ENCODE measurements at regions not wholly inside any gene's neighbourhood (a gene's known extent, or its start where the extent isn't known, plus 50 kb on each side); places are given as distances from the start of the nearest gene placed in this dataset.

DNA sequence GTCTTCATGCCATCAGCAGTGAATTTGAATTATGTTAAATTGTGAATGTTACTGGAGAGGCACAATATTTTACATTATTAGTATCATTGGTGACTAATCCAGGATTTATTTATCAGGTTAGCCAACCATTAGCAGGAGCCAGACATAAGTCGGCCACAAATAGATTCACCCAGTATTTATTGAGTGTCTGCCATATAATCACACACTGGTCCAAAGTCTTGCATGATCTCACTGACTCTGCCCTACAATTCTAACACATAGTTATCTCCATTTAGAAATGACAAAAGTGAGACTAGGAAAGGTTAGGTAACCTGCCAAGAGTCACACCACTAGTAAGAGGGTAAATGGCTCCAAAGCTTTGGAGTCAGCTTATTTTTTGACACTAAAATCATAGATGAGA lies 179.6 kb downstream of the BLID start:
- Mint-ChIP-seq H3K36me3 (ENCODE audit: low read depth) (no peaks in the 10 kb centered on the region), H3K9me3 (ENCODE audit: low read depth) (no peaks in the 10 kb centered on the region), H3K27ac (no peak overlapping the region), H3K4me1 (no peaks in the 10 kb centered on the region), H3K27me3 (peaks cover 17% of the 10 kb centered on the region), H3K4me3 (no peak overlapping the region)
- intact Hi-C loops (cut with DNase I, micrococcal nuclease), result no loop called here
- ChIA-PET POLR2A (interaction anchor here (0.6 kb wide), 1 partner anchor 307 kb away, joined by 3 read pairs; no protein-coding TSS in a partner anchor), CTCF (no interaction called here)
- DNase-seq (no peak), ATAC-seq (no peak)

DNA sequence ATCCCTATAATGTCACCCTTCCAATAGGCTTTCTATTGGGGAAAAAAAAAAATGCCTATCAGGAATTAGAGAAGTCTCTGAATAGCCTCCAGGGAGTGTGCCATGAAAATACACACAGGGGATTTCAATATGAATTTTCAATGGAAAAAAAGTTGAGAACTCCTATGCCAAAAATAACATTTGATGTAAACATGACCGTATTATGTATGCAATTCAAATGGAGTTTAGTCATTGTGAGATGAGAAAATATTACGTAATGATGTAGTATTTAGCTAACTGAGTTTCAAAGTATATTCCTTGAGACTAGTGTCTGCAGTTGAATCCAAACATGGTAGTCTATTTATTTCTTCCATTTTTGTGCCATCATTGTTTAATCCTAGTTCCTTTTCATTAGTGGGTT lies 182.3 kb downstream of the BLID start:
- H3K27ac Mint-ChIP-seq, result no peak overlapping the region
- POLR2A ChIA-PET, result no interaction called here
- no peaks in the 10 kb centered on the region for H3K36me3 Mint-ChIP-seq (ENCODE audit: low read depth)
- no peaks in the 10 kb centered on the region for H3K4me1 Mint-ChIP-seq
- intact Hi-C loops (cut with DNase I, micrococcal nuclease), result no loop called here
- no peaks in the 10 kb centered on the region for H3K9me3 Mint-ChIP-seq (ENCODE audit: low read depth)
- CTCF ChIA-PET, result no interaction called here
- ATAC-seq, result no peak
- H3K27me3 Mint-ChIP-seq, result peaks cover 21% of the 10 kb centered on the region
- H3K4me3 Mint-ChIP-seq, result no peak overlapping the region
- DNase-seq, result no peak

DNA sequence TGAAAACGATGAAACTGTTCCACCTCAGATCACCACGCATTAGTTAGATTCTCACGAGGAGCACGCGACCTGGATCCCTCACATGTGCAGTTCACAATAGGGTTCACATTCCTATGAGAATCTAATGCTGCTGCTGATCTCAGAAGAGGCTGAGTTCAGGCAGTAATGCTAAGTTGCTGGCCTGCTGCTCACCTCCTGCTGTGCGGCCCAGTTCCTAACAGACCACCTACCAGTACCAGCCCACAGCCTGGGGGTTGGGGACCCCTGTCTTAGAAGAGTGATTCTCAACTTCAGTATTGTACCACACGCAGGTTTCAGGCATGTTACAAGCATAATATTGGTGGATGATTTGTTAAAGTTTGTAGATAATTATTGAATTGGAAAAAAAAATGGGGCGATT lies 182.7 kb downstream of the BLID start:
- H3K27me3 Mint-ChIP-seq, result peaks cover 21% of the 10 kb centered on the region
- no peaks in the 10 kb centered on the region for H3K4me1 Mint-ChIP-seq
- no peaks in the 10 kb centered on the region for H3K36me3 Mint-ChIP-seq (ENCODE audit: low read depth)
- ChIA-PET POLR2A (no interaction called here), CTCF (no interaction called here)
- DNase-seq (no peak), ATAC-seq (no peak)
- H3K4me3 Mint-ChIP-seq, result no peak overlapping the region
- intact Hi-C loops (cut with DNase I, micrococcal nuclease), result no loop called here
- H3K9me3 Mint-ChIP-seq (ENCODE audit: low read depth), result no peaks in the 10 kb centered on the region
- no peak overlapping the region for H3K27ac Mint-ChIP-seq

DNA sequence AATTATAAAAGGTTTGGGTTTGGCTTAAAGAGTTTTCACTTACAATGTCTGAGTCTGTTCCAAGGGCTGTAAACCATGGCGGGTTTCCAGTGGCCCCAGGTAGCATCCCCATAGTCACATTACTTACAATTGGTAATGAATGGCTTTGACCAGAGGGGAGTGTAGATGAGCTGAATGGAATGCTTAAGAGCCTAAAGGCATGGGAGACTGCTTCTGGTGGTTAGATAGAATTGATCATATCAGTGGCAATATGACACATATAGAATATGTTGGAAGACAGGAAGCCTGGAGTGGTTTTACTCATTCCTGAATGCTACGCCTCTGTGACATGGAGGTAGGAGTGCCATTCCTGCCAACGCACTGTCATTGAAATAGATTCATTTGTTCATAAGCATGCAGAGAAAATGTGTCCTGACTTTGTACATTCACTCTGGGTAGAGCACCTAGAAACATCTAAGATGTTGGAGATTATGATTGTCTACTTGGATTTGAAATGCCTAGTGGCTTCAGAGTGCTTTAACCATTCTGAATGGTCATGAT lies 183.3 kb downstream of the BLID start:
- peaks cover 19% of the 10 kb centered on the region for H3K27me3 Mint-ChIP-seq
- H3K4me1 Mint-ChIP-seq, result no peaks in the 10 kb centered on the region
- H3K27ac Mint-ChIP-seq, result no peak overlapping the region
- POLR2A ChIA-PET, result no interaction called here
- H3K4me3 Mint-ChIP-seq, result no peak overlapping the region
- CTCF ChIA-PET, result no interaction called here
- intact Hi-C loops (cut with DNase I, micrococcal nuclease), result no loop called here
- no peaks in the 10 kb centered on the region for H3K9me3 Mint-ChIP-seq (ENCODE audit: low read depth)
- ATAC-seq (no peak), DNase-seq (no peak)
- H3K36me3 Mint-ChIP-seq (ENCODE audit: low read depth), result no peaks in the 10 kb centered on the region

DNA sequence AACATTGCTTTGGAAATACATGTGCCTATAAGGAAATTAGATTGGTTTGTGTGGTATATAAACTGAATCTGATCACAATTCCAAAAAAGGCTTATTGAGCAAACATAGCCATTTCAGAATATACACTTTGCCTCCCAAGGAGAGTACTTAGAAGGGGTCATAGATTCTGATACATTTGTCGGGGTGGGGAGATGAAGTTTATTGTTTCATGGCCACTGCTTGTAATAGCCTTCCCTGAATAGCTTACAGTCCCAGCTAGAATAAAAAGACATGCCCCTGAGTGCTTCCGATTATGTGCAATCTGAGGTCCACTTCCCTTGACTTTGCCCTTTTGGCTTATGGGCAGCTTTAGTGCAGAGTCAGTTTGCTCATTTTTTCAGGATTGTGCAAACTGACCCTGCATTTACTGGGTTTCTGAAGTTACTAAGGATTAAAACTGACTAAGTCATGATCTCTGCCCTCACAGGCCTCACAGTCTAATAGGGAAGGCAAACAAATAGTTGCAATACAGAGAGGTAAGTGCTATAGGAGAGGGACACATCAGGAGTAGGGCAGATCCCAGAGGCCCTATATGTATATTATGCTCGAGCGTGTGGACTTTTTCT lies 184.2 kb downstream of the BLID start:
- ATAC-seq, result no peak
- no peak for DNase-seq
- H3K9me3 Mint-ChIP-seq (ENCODE audit: low read depth), result no peaks in the 10 kb centered on the region
- H3K4me1 Mint-ChIP-seq, result no peaks in the 10 kb centered on the region
- intact Hi-C loops (cut with DNase I, micrococcal nuclease), result no loop called here
- POLR2A ChIA-PET, result interaction anchor here (0.6 kb wide), 1 partner anchor 211 kb away, joined by 4 read pairs; no protein-coding TSS in a partner anchor
- H3K36me3 Mint-ChIP-seq (ENCODE audit: low read depth), result no peaks in the 10 kb centered on the region
- H3K4me3 Mint-ChIP-seq, result no peak overlapping the region
- CTCF ChIA-PET, result interaction anchor here (0.7 kb wide), 1 partner anchor 121 kb away, joined by 4 read pairs; no protein-coding TSS in a partner anchor
- H3K27ac Mint-ChIP-seq, result no peak overlapping the region
- H3K27me3 Mint-ChIP-seq, result peaks cover 22% of the 10 kb centered on the region

DNA sequence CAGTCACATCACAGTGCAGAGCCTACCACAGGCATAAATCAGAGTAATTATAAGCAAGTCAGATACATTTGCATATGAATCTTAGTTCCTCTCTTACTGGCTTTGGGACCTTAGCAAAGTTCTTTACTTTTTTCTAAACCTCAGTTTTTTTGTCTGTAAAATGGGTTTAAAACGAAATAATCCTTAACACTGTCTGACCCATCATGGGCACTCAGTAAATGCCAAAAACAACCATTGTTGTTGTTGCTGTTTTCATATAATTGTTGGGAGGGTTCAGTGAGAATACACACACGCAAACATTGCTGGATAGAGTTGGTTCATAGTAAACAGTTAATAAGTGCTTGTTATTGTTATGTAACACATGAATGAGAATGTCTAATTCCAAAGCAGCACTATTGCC lies 184.9 kb downstream of the BLID start:
- no peak for DNase-seq
- Mint-ChIP-seq H3K27me3 (peaks cover 25% of the 10 kb centered on the region), H3K27ac (no peak overlapping the region), H3K36me3 (ENCODE audit: low read depth) (no peaks in the 10 kb centered on the region), H3K4me1 (no peaks in the 10 kb centered on the region), H3K4me3 (no peak overlapping the region), H3K9me3 (ENCODE audit: low read depth) (no peaks in the 10 kb centered on the region)
- ChIA-PET POLR2A (interaction anchor here (0.6 kb wide), 1 partner anchor 212 kb away, joined by 4 read pairs; no protein-coding TSS in a partner anchor), CTCF (interaction anchor here (0.7 kb wide), 1 partner anchor 121 kb away, joined by 4 read pairs; no protein-coding TSS in a partner anchor)
- ATAC-seq, result no peak
- intact Hi-C loops (cut with DNase I, micrococcal nuclease), result no loop called here

DNA sequence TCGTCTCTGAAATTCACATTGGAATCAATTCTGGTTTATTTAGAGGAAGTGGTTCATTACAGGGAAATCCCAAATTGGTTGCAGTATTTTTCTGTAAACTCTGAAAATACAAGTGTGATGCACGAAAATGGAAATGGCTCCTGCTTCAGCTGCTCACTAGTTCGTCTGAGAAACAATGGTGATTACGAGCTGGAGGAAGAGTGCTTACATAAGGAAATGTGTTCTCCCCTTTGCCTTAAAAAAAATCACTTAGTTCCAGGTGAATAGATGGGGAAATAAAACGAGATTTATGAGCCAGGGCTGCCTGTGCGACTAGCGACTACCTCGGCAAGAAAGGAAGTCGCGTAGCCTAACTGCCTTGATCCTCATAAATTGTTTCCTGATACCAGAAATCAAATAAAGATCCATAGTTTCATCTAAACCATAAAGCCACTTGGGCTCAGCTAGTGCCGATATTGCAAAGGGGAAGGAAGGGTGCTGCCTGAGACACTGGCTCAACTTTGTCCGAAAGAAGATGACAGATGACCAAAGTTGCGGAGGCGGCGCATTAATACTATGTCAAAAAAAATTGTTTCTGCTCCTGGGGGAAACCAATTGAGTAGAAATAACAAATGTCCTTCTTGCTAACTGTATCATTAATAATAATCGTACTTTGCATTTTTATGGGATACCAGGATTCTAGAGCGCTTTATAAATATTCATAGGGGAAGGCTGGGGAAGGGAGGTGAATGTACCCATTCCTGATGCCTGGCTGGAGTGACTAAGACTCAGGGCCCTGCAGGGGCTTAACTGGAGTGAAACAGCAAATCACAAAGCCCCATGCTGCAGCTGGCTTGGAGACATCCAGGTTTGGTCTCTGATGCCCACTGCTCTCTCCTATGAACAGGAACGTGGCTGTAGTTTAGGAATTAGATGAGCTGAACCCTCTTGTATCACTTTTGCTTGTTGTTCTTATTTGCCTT lies 185.7 kb downstream of the BLID start:
- no peak for ATAC-seq
- Mint-ChIP-seq H3K27me3 (peaks cover 25% of the 10 kb centered on the region), H3K4me1 (no peaks in the 10 kb centered on the region), H3K36me3 (ENCODE audit: low read depth) (no peaks in the 10 kb centered on the region), H3K9me3 (ENCODE audit: low read depth) (no peaks in the 10 kb centered on the region), H3K4me3 (no peak overlapping the region), H3K27ac (no peak overlapping the region)
- intact Hi-C loops (cut with DNase I, micrococcal nuclease), result no loop called here
- ChIA-PET POLR2A (no interaction called here), CTCF (interaction anchor here (0.6 kb wide), 1 partner anchor 173 kb away, joined by 3 read pairs; no protein-coding TSS in a partner anchor)
- DNase-seq, result no peak

DNA sequence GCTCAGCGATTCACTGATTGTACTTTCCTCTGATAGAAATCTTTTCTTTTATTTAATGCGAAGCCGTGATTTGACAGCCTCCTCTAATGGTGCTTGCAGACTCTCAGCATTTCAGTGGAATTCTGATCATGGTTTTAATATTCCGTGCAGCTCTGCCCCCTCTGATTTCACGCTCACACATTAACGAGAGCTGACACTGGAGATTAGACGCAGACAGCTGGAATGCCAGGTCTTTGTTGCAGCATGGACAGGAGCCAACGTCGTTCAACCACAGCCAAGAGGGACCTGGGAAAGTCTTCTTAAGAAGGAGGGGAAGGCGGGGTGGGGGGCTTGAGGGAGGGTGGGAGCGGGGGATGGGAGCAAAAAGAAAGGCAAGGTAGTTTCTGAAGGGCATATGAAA lies 186.4 kb downstream of the BLID start:
- H3K27ac Mint-ChIP-seq, result no peak overlapping the region
- POLR2A ChIA-PET, result no interaction called here
- no peaks in the 10 kb centered on the region for H3K4me1 Mint-ChIP-seq
- H3K9me3 Mint-ChIP-seq (ENCODE audit: low read depth), result no peaks in the 10 kb centered on the region
- no peak for DNase-seq
- H3K36me3 Mint-ChIP-seq (ENCODE audit: low read depth), result no peaks in the 10 kb centered on the region
- CTCF ChIA-PET, result no interaction called here
- intact Hi-C loops (cut with DNase I, micrococcal nuclease), result no loop called here
- ATAC-seq, result no peak
- H3K4me3 Mint-ChIP-seq, result no peak overlapping the region
- H3K27me3 Mint-ChIP-seq, result peaks cover 27% of the 10 kb centered on the region

DNA sequence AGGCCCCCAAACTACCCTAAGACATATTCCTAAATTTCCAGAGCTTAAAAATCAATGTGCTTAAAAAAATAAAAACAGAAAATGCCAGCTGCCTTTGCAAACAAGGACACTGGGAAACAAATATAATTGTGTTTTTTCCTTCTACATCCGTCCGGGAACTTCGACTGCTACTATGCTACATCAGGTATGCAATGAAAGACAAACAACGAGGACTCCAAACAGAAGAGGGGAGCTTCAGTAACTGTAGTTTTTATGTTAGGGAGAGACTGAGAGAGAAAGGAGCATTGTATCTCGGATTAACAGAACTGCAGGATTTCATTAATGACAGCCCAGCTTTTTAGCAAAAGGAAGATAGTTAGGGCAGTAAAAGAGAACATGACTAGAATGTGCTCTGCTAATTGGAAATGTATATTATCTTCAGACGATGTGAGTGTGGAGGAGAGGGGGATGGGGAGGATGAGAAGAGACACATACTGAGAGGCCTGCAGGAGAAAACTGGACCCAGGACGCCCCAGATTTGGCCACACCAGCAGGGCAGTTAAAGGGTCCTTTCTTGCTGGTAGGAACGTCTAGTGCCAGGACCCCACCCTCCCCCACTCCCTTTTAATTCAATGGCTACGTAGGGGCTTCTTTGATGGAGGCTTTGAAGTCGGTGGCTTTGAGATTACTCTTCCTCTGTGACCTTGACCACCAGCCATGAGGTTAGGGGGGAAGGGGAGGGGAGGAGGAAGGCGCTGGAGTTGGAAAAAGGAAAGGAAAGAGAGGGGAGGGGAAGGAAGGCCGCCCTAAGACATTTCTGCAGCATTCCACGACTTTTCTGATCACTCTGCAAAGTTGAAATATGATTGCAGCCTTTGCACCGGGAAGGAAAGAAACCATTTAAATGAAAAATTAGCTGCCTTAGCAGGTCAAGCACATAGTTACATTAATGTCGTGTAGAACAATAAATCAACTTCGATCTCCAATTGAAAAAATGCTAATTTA lies 187.1 kb downstream of the BLID start:
- ChIA-PET POLR2A (no interaction called here), CTCF (interaction anchor here (0.9 to 1.0 kb wide), 2 partner anchors 12 to 44 kb away, joined by 3 to 4 read pairs; no protein-coding TSS in a partner anchor)
- Mint-ChIP-seq H3K36me3 (ENCODE audit: low read depth) (no peaks in the 10 kb centered on the region), H3K27me3 (peaks cover 27% of the 10 kb centered on the region), H3K27ac (no peak overlapping the region), H3K4me1 (no peaks in the 10 kb centered on the region), H3K9me3 (ENCODE audit: low read depth) (no peaks in the 10 kb centered on the region), H3K4me3 (no peak overlapping the region)
- intact Hi-C loops (cut with DNase I, micrococcal nuclease), result no loop called here
- no peak for ATAC-seq
- no peak for DNase-seq

DNA sequence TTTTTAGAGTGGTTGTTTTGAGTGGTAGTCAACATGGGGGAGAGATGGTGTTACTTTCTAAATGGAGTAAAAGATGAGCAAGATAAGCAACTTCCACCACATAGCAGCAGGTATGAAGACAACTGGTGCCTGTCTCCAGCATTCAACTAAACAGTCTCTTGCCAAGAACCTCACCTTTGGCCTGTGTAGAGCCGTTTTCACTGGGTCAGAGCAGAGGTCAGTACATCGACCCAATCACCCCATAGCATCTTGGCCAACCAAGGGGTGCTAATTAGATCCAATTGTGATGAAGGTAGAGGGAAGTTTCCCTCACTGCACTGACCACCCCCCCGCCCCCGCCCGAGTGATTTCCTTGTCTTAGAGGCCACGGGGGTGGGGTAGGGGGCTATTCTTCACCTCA lies 188.2 kb downstream of the BLID start:
- intact Hi-C loops (cut with DNase I, micrococcal nuclease), result no loop called here
- ATAC-seq (no peak), DNase-seq (no peak)
- ChIA-PET CTCF (interaction anchor here (0.9 to 1.0 kb wide), 2 partner anchors 11 to 45 kb away, joined by 3 to 4 read pairs; no protein-coding TSS in a partner anchor), POLR2A (no interaction called here)
- Mint-ChIP-seq H3K4me1 (no peaks in the 10 kb centered on the region), H3K27me3 (peaks cover 24% of the 10 kb centered on the region), H3K4me3 (no peak overlapping the region), H3K9me3 (ENCODE audit: low read depth) (no peaks in the 10 kb centered on the region), H3K27ac (no peak overlapping the region), H3K36me3 (ENCODE audit: low read depth) (no peaks in the 10 kb centered on the region)

All from activated CD4-positive, alpha-beta T cell treated with anti-CD3 and anti-CD28 coated beads for 36 hours (primary cell).